Duodenal mucosa (tissue), 2 donors: ENCODE measurements at regions not wholly inside any gene's neighbourhood (a gene's known extent, or its start where the extent isn't known, plus 50 kb on each side); places are given as distances from the start of the nearest gene placed in this dataset.
"Not testable (repeated sequence)": the region's sequence is repeated elsewhere in the genome, so short reads cannot be mapped to it uniquely, and the experiment has no call there.

Experiments used
- H3K27ac ChIP-seq: one replicate; pipeline ENCODE4 v1.7.0; 2013; ENCODE audit warnings: low read depth, low read length
- H3K27me3 ChIP-seq, 2 donors: one replicate each; pipeline ENCODE4 v1.7.0; 2013; ENCODE audit warnings: low read length in 2 of 2, control low read depth in 1 of 2; ENCODE audit not compliant: insufficient read depth in 2 of 2, control insufficient read depth in 1 of 2
- H3K36me3 ChIP-seq, 2 donors: one replicate each; pipeline ENCODE4 v1.7.0; 2013; ENCODE audit warnings: low read length in 2 of 2, control low read depth in 1 of 2; ENCODE audit not compliant: insufficient read depth in 2 of 2, control insufficient read depth in 1 of 2
- H3K4me1 ChIP-seq, 2 donors: one replicate each; pipeline ENCODE4 v1.7.0; 2013; ENCODE audit warnings: low read length in 2 of 2, control low read depth in 1 of 2; ENCODE audit not compliant: insufficient read depth in 2 of 2, control insufficient read depth in 1 of 2
- H3K4me3 ChIP-seq, 2 donors: one replicate each; pipeline ENCODE4 v1.7.0; 2013; ENCODE audit warnings: low read length in 2 of 2, low read depth in 1 of 2
- H3K9ac ChIP-seq, 2 donors: one replicate each; pipeline ENCODE4 v1.7.0; 2013; ENCODE audit warnings: low read length in 2 of 2, low read depth in 1 of 2
- H3K9me3 ChIP-seq, 2 donors: one replicate each; pipeline ENCODE4 v1.7.0; 2013; ENCODE audit warnings: low read length in 2 of 2, control low read depth in 1 of 2; ENCODE audit not compliant: control insufficient read depth in 1 of 2

GRCh38 chr12:46084666-46085631, 94.6 kb upstream of the SCAF11 start:
- no peak overlapping the region for H3K4me3 ChIP-seq
- H3K9me3 ChIP-seq: peaks cover 0 to 5% of the 10 kb centered on the region in 2 donors
- H3K27me3 ChIP-seq: no peaks in the 10 kb centered on the region
- no peak overlapping the region for H3K9ac ChIP-seq
- no peaks in the 10 kb centered on the region for H3K36me3 ChIP-seq
- H3K27ac ChIP-seq: no peak overlapping the region
- no peaks in the 10 kb centered on the region for H3K4me1 ChIP-seq

- Histone ChIP-seq H3K27me3 (no peaks in the 10 kb centered on the region), H3K9ac (no peak overlapping the region), H3K4me3 (no peak overlapping the region), H3K9me3 (peaks cover 14% of the 10 kb centered on the region in 2 donors), H3K4me1 (no peaks in the 10 kb centered on the region), H3K36me3 (no peaks in the 10 kb centered on the region), H3K27ac (no peak overlapping the region)
Observed at GRCh38 chr12:46082490-46083200, 92.3 kb upstream of the SCAF11 start.

- Histone ChIP-seq H3K36me3 (no peaks in the 10 kb centered on the region), H3K4me3 (no peak overlapping the region), H3K27me3 (no peaks in the 10 kb centered on the region), H3K27ac (no peak overlapping the region), H3K9me3 (peaks cover 5 to 8% of the 10 kb centered on the region in 2 donors), H3K4me1 (peaks cover 4 to 6% of the 10 kb centered on the region in 2 donors), H3K9ac (no peak overlapping the region)
Observed at GRCh38 chr12:46073321-46073720, 82.9 kb upstream of the SCAF11 start.

GRCh38 chr12:46071769-46072624, 81.6 kb upstream of the SCAF11 start:
- no peaks in the 10 kb centered on the region for H3K9me3 ChIP-seq
- H3K36me3 ChIP-seq: no peaks in the 10 kb centered on the region
- no peaks in the 10 kb centered on the region for H3K27me3 ChIP-seq
- peaks cover 4 to 6% of the 10 kb centered on the region in 2 donors for H3K4me1 ChIP-seq
- H3K4me3 ChIP-seq: no peak overlapping the region
- H3K27ac ChIP-seq: no peak overlapping the region
- peak overlapping the region in 1 of 2 donors; percentile 6 for H3K9ac ChIP-seq

GRCh38 chr12:46071335-46071734, 81.0 kb upstream of the SCAF11 start:
- H3K36me3 ChIP-seq: no peaks in the 10 kb centered on the region
- no peaks in the 10 kb centered on the region for H3K9me3 ChIP-seq
- H3K4me1 ChIP-seq: peaks cover 4 to 6% of the 10 kb centered on the region in 2 donors

GRCh38 chr12:46067094-46067493, 76.7 kb upstream of the SCAF11 start:
- H3K4me3 ChIP-seq: no peak overlapping the region
- H3K9ac ChIP-seq: no peak overlapping the region
- no peaks in the 10 kb centered on the region for H3K9me3 ChIP-seq
- H3K36me3 ChIP-seq: no peaks in the 10 kb centered on the region
- H3K27ac ChIP-seq: no peak overlapping the region
- peaks cover 3 to 6% of the 10 kb centered on the region in 2 donors for H3K4me1 ChIP-seq
- no peaks in the 10 kb centered on the region for H3K27me3 ChIP-seq

More at GRCh38 chr12:46071335-46071734, 81.0 kb upstream of the SCAF11 start:
- Histone ChIP-seq H3K27ac (no peak overlapping the region), H3K9ac (no peak overlapping the region), H3K27me3 (no peaks in the 10 kb centered on the region), H3K4me3 (no peak overlapping the region)

- no peak overlapping the region for H3K4me3 ChIP-seq
- H3K36me3 ChIP-seq: no peaks in the 10 kb centered on the region
- H3K9me3 ChIP-seq: no peaks in the 10 kb centered on the region
- no peak overlapping the region for H3K27ac ChIP-seq
- H3K27me3 ChIP-seq: no peaks in the 10 kb centered on the region
- no peak overlapping the region for H3K9ac ChIP-seq
- H3K4me1 ChIP-seq: no peaks in the 10 kb centered on the region
Observed at GRCh38 chr12:46065412-46066166, 75.2 kb upstream of the SCAF11 start.

- Histone ChIP-seq H3K27me3 (no peaks in the 10 kb centered on the region), H3K9ac (no peak overlapping the region), H3K4me1 (no peaks in the 10 kb centered on the region), H3K36me3 (no peaks in the 10 kb centered on the region), H3K27ac (no peak overlapping the region), H3K9me3 (no peaks in the 10 kb centered on the region), H3K4me3 (no peak overlapping the region)
Observed at GRCh38 chr12:46064548-46064947, 74.2 kb upstream of the SCAF11 start.

- H3K4me1 ChIP-seq, H3K36me3 ChIP-seq, H3K9ac ChIP-seq, H3K4me3 ChIP-seq, H3K9me3 ChIP-seq, H3K27ac ChIP-seq, H3K27me3 ChIP-seq: not testable (repeated sequence)
Observed at GRCh38 chr12:46058697-46059096, 68.3 kb upstream of the SCAF11 start.
